Neuronal stem cell (in vitro differentiated cells): ENCODE measurements at regions not wholly inside any gene's neighbourhood (a gene's known extent, or its start where the extent isn't known, plus 50 kb on each side); places are given as distances from the start of the nearest gene placed in this dataset.

Experiments used
- DNase-seq: peaks from one replicate; pipeline ENCODE4 v3.0.0-alpha.2; 2013; ENCODE audit warnings: low spot score
- H2AFZ ChIP-seq: one replicate; pipeline ENCODE4 v1.6.1; 2013; ENCODE audit warnings: mild to moderate bottlenecking, low read length, inconsistent platforms
- H2AK5ac ChIP-seq: 2 replicates; pipeline ENCODE4 v1.6.1; 2013; ENCODE audit warnings: low read depth, mild to moderate bottlenecking, inconsistent platforms, low read length, moderate library complexity, mixed read lengths
- H2BK120ac ChIP-seq: 2 replicates; pipeline ENCODE4 v1.6.1; 2013; ENCODE audit warnings: low read depth, mild to moderate bottlenecking, inconsistent platforms, low read length, moderate library complexity, mixed read lengths
- H2BK12ac ChIP-seq: one replicate; pipeline ENCODE4 v1.6.1; 2013; ENCODE audit warnings: low read length, inconsistent platforms
- H2BK15ac ChIP-seq: 2 replicates; pipeline ENCODE4 v1.6.1; 2013; ENCODE audit warnings: mild to moderate bottlenecking, low read length, inconsistent platforms, mixed read lengths
- H2BK5ac ChIP-seq: one replicate; pipeline ENCODE4 v1.6.1; 2013; ENCODE audit warnings: inconsistent platforms, mild to moderate bottlenecking, low read length, moderate library complexity
- H3K14ac ChIP-seq: one replicate; pipeline ENCODE4 v1.6.1; 2013; ENCODE audit warnings: low read length, inconsistent platforms
- H3K18ac ChIP-seq: 2 replicates; pipeline ENCODE4 v1.6.1; 2013; ENCODE audit warnings: low read length, inconsistent platforms
- H3K23ac ChIP-seq: 2 replicates; pipeline ENCODE4 v1.6.1; 2013; ENCODE audit warnings: low read depth, mild to moderate bottlenecking, mixed read lengths, low read length, inconsistent platforms; ENCODE audit not compliant: poor library complexity
- H3K27ac ChIP-seq: replicated peaks from 3 replicates; pipeline ENCODE4 v1.5.1; 2013; ENCODE audit warnings: low read length, inconsistent platforms
- H3K27me3 ChIP-seq, 3 experiments: 2 replicates each; pipeline ENCODE4 v1.6.1; 2013; ENCODE audit warnings: low read length in 3 of 3, mild to moderate bottlenecking in 2 of 3, inconsistent platforms in 1 of 3, low read depth in 1 of 3, mixed read lengths in 1 of 3, moderate library complexity in 1 of 3; ENCODE audit not compliant: control insufficient read depth in 3 of 3, insufficient read depth in 3 of 3
- H3K36me3 ChIP-seq, 2 donors: replicated peaks in 1 of 2; 2 replicates each; pipeline ENCODE4 v1.6.1; 2013; ENCODE audit warnings: low read length in 2 of 2; ENCODE audit not compliant: control insufficient read depth in 2 of 2, insufficient read depth in 2 of 2
- H3K4ac ChIP-seq: 2 replicates; pipeline ENCODE4 v1.6.1; 2013; ENCODE audit warnings: inconsistent platforms, mild to moderate bottlenecking, low read length, moderate library complexity
- H3K4me1 ChIP-seq, 2 donors: 1 replicate in 1 of 2; 2 replicates in 1 of 2; pipeline ENCODE4 v1.6.1; 2013; ENCODE audit warnings: low read length in 2 of 2, low read depth in 1 of 2; ENCODE audit not compliant: control insufficient read depth in 2 of 2, insufficient read depth in 1 of 2
- H3K4me2 ChIP-seq: one replicate; pipeline ENCODE4 v1.6.1; 2013; ENCODE audit warnings: mild to moderate bottlenecking, low read length, inconsistent platforms; ENCODE audit not compliant: insufficient read depth, poor library complexity, severe bottlenecking
- H3K4me3 ChIP-seq, 2 donors: 2 replicates each; pipeline ENCODE4 v1.5.1; 2013; ENCODE audit warnings: low read length in 2 of 2, mild to moderate bottlenecking in 2 of 2, inconsistent platforms in 1 of 2, moderate library complexity in 1 of 2
- H3K79me1 ChIP-seq: one replicate; pipeline ENCODE4 v1.6.1; 2013; ENCODE audit warnings: low read depth, mild to moderate bottlenecking, inconsistent platforms, low read length, moderate library complexity
- H3K9ac ChIP-seq: one replicate; pipeline ENCODE4 v1.6.1; 2013; ENCODE audit warnings: mild to moderate bottlenecking, low read depth, low read length, inconsistent platforms; ENCODE audit not compliant: poor library complexity
- H3K9me3 ChIP-seq, 2 donors: replicated peaks in 1 of 2; 2 replicates each; pipeline versions ENCODE3 to v1.6.1; 2013; ENCODE audit warnings: low read length in 2 of 2, mild to moderate bottlenecking in 2 of 2, inconsistent platforms in 1 of 2, low read depth in 1 of 2, mixed read lengths in 1 of 2, moderate library complexity in 1 of 2; ENCODE audit not compliant: control insufficient read depth in 2 of 2, insufficient read depth in 1 of 2
- H4K8ac ChIP-seq: one replicate; pipeline ENCODE4 v1.6.1; 2013; ENCODE audit warnings: low read depth, mild to moderate bottlenecking, inconsistent platforms, low read length, moderate library complexity
- H4K91ac ChIP-seq: one replicate; pipeline ENCODE4 v1.6.1; 2013; ENCODE audit warnings: low read length, low read depth, mild to moderate bottlenecking, inconsistent platforms; ENCODE audit not compliant: poor library complexity
- WGBS, 2 donors: extraction: QIAGEN DNeasy Blood & Tissue Kit; methylation state at CpG; one replicate each; pipeline ENCODE4 v1.1.7; 2013; ENCODE audit warnings: missing lambda C conversion rate in 2 of 2, mixed read lengths in 1 of 2; ENCODE audit not compliant: insufficient read length in 2 of 2, insufficient replicate concordance in 1 of 2; ENCODE audit errors: extremely low coverage in 2 of 2; 5-methylcytosine and 5-hydroxymethylcytosine counted together

DNA sequence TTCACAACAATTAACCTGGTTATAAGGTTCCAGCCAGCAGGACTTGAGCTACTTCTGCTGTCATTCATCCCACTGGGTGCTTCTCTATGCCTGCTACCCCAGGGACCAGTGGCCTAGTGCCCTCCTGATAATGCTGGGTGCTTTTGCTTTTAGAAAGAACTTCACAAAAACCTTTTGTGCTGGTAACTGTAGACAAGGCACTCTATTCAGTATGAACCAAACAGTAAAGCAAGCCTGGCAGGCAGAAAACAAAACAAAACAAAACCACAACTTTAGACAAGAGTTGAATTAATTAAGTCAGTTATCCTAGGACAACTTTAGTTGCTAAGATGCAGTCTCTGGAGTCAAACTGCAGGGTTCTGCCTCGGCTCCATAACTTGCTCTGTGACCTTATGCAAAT, 61.9 kb upstream of the ADGRL2 start:
- no peak overlapping the region for H3K23ac ChIP-seq
- H3K4ac ChIP-seq = no peak overlapping the region
- no peak overlapping the region for H2BK12ac ChIP-seq
- H3K36me3 ChIP-seq = no peaks in the 10 kb centered on the region
- WGBS, 2 donors = no CpG with 5 or more reads among the region's 1 CpG
- H2AFZ ChIP-seq = no peak overlapping the region
- H2BK5ac ChIP-seq = no peak overlapping the region
- no peak overlapping the region for H3K9ac ChIP-seq
- no peaks in the 10 kb centered on the region for H3K79me1 ChIP-seq
- no peak overlapping the region for H4K8ac ChIP-seq
- H2BK15ac ChIP-seq = no peak overlapping the region
- H3K9me3 ChIP-seq = no peaks in the 10 kb centered on the region
- peaks cover 4 to 6% of the 10 kb centered on the region in 2 donors for H3K4me1 ChIP-seq
- H2BK120ac ChIP-seq = no peak overlapping the region
- H3K27me3 ChIP-seq = no peaks in the 10 kb centered on the region
- no peak overlapping the region for H2AK5ac ChIP-seq
- H3K4me3 ChIP-seq = no peak overlapping the region
- H3K4me2 ChIP-seq = no peak overlapping the region
- no peak overlapping the region for H3K14ac ChIP-seq
- no peak overlapping the region for H3K27ac ChIP-seq
- no peak for DNase-seq
- no peak overlapping the region for H4K91ac ChIP-seq
- no peak overlapping the region for H3K18ac ChIP-seq

DNA sequence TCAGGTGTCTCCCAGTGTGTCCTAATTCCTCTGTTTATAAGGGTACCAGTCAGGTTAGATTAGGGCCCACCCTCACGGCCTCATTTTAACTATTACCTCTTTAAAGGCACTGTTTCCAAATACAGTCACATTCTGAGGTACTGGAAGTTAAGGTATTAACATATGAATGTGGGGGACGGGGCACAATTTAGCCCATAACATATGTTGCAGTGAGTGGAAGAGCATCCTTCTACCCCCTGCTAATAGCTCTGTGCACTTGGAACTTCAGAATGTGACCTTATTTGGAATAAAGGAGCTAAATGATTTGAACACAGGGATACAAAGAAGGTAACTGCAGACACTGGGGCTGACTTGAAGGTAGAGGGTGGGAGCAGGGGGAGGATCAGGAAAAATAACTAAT, 67.3 kb upstream of the ADGRL2 start:
- Histone ChIP-seq H2BK120ac (no peak overlapping the region), H3K14ac (no peak overlapping the region), H3K27me3 (no peaks in the 10 kb centered on the region), H2BK12ac (no peak overlapping the region), H3K4me1 (peaks cover 0 to under 1% of the 10 kb centered on the region in 2 donors), H2AK5ac (no peak overlapping the region), H3K4me2 (no peak overlapping the region), H3K9me3 (no peaks in the 10 kb centered on the region), H4K91ac (no peak overlapping the region), H3K36me3 (no peaks in the 10 kb centered on the region), H3K4me3 (no peak overlapping the region), H3K4ac (no peak overlapping the region), H3K18ac (no peak overlapping the region), H2BK15ac (no peak overlapping the region), H2BK5ac (no peak overlapping the region), H2AFZ (no peak overlapping the region), H3K23ac (no peak overlapping the region), H3K27ac (no peak overlapping the region), H3K79me1 (no peaks in the 10 kb centered on the region), H4K8ac (no peak overlapping the region), H3K9ac (no peak overlapping the region)
- no CpG with 5 or more reads among the region's 2 CpGs for WGBS, 2 donors
- DNase-seq = no peak

DNA sequence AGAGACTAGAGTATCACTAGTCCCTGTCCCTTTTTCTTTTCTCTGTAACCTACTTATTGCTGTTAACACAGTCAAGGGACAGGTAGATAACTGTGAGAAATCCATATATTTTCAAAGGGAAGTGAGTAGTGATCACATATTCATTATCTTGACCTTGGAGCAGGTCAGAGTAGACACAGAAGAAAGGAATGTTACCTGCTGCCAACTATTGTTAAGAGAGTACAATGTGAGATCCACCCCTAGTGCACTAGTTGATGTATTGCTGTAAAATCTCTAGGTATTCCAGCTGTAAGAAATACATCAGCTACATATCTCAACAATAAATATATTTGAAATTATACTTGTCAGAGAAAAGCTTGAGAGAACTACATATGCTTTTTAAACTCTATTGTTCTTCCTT, 68.7 kb upstream of the ADGRL2 start:
- H3K14ac ChIP-seq = no peak overlapping the region
- H2BK120ac ChIP-seq = no peak overlapping the region
- H2BK5ac ChIP-seq = no peak overlapping the region
- H3K23ac ChIP-seq = no peak overlapping the region
- H3K27me3 ChIP-seq = no peaks in the 10 kb centered on the region
- no peak overlapping the region for H4K8ac ChIP-seq
- no peak for DNase-seq
- H3K79me1 ChIP-seq = no peaks in the 10 kb centered on the region
- no peaks in the 10 kb centered on the region for H3K4me1 ChIP-seq
- H3K18ac ChIP-seq = no peak overlapping the region
- H3K9ac ChIP-seq = no peak overlapping the region
- H3K27ac ChIP-seq = no peak overlapping the region
- peaks cover 0 to under 1% of the 10 kb centered on the region in 2 donors for H3K9me3 ChIP-seq
- H3K4me2 ChIP-seq = no peak overlapping the region
- no peak overlapping the region for H2BK15ac ChIP-seq
- no peak overlapping the region for H3K4me3 ChIP-seq
- no peak overlapping the region for H2AK5ac ChIP-seq
- no peak overlapping the region for H2AFZ ChIP-seq
- H3K36me3 ChIP-seq = no peaks in the 10 kb centered on the region
- H2BK12ac ChIP-seq = no peak overlapping the region
- H4K91ac ChIP-seq = no peak overlapping the region
- no peak overlapping the region for H3K4ac ChIP-seq

DNA sequence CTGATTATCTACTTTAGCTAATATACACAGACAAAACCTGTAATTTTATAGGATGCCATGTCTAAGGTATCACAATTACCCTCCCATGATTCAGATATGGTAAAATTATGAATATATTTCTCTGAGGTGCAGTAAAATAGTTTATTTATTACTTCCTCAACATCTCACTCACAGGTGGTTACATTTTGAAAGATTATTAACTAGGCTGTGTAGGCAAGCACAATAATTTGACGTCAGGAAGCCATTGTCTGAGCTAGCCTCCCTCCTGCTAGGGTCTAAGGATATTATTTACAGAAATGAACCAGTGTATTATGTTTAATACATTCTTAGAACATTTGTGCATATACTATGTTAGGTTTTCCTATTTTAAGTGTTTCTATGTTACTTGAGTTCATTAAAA, 69.9 kb upstream of the ADGRL2 start:
- Histone ChIP-seq H3K27me3 (no peaks in the 10 kb centered on the region), H2BK120ac (no peak overlapping the region), H4K91ac (no peak overlapping the region), H3K14ac (no peak overlapping the region), H3K79me1 (no peaks in the 10 kb centered on the region), H3K23ac (no peak overlapping the region), H3K9ac (no peak overlapping the region), H3K4me1 (no peaks in the 10 kb centered on the region), H2AK5ac (no peak overlapping the region), H2AFZ (no peak overlapping the region), H3K27ac (no peak overlapping the region), H3K4me2 (no peak overlapping the region), H2BK5ac (no peak overlapping the region), H2BK12ac (no peak overlapping the region), H3K18ac (no peak overlapping the region), H4K8ac (no peak overlapping the region), H3K36me3 (no peaks in the 10 kb centered on the region), H2BK15ac (no peak overlapping the region), H3K4me3 (no peak overlapping the region), H3K9me3 (peaks cover 0 to 7% of the 10 kb centered on the region in 2 donors), H3K4ac (no peak overlapping the region)
- no peak for DNase-seq
- WGBS, 2 donors = no CpG with 5 or more reads among the region's 1 CpG
